Esophagus muscularis mucosa (tissue), 4 donors: ENCODE measurements at regions not wholly inside any gene's neighbourhood (a gene's known extent, or its start where the extent isn't known, plus 50 kb on each side); places are given as distances from the start of the nearest gene placed in this dataset.

ENCODE experiments used
- DNase-seq: peaks from one replicate; pipeline ENCODE4 v3.0.0-alpha.2; 2017; ENCODE audit errors: extremely low spot score
- H3K27ac ChIP-seq, 4 donors: fragments of 200-600 bp; sonication (generic); replicated peaks in 1 of 4; 1 replicate in 3 of 4; 2 replicates in 1 of 4; pipeline ENCODE4 v1.5.1; 2016 to 2019; ENCODE audit warnings: mild to moderate bottlenecking in 1 of 4
- H3K27me3 ChIP-seq, 4 donors: fragments of 200-600 bp; sonication (generic); one replicate each; pipeline versions ENCODE4 v1.5.1 to v1.6.0; 2016 to 2019
- H3K36me3 ChIP-seq, 4 donors: fragments of 200-600 bp; sonication (generic); one replicate each; pipeline ENCODE4 v1.5.1; 2016 to 2019
- H3K4me1 ChIP-seq, 4 donors: fragments of 200-600 bp; sonication (generic); one replicate each; pipeline ENCODE4 v1.5.1; 2016 to 2019
- H3K4me3 ChIP-seq, 4 donors: fragments of 200-600 bp; sonication (generic); 1 replicate in 2 of 4; 2 replicates in 2 of 4; pipeline ENCODE4 v1.5.1; 2016 to 2019; ENCODE audit warnings: mild to moderate bottlenecking in 4 of 4, moderate library complexity in 1 of 4
- H3K9me3 ChIP-seq, 4 donors: fragments of 200-600 bp; sonication (generic); 1 replicate in 3 of 4; 2 replicates in 1 of 4; pipeline ENCODE4 v1.5.1; 2016 to 2019
- CTCF ChIP-seq, 3 experiments: fragments of 200-600 bp in 2 of 3; fragments of 450-650 bp in 1 of 3; sonication (generic) in 2 of 3; IDR thresholded peaks; one replicate each; pipeline ENCODE4 v1.5.1; 2017 to 2019; ENCODE audit warnings: antibody characterized with exemption in 3 of 3, mild to moderate bottlenecking in 2 of 3, moderate library complexity in 1 of 3
- EP300 ChIP-seq: sonication (generic); formaldehyde crosslinking; IDR thresholded peaks from one replicate; pipeline ENCODE4 v1.6.1; 2017; ENCODE audit warnings: antibody characterized with exemption
- POLR2A ChIP-seq: fragments of 450-650 bp; IDR thresholded peaks from one replicate; pipeline ENCODE4 v1.6.1; 2017; ENCODE audit warnings: antibody characterized with exemption, moderate library complexity, mild to moderate bottlenecking, low read depth
- POLR2AphosphoS5 ChIP-seq, 2 donors: sonication (generic); formaldehyde crosslinking; IDR thresholded peaks; one replicate each; pipeline ENCODE4 v1.6.1; 2017; ENCODE audit warnings: antibody characterized with exemption in 2 of 2
- WGBS: methylation state at CpG from one replicate; pipeline ENCODE4 v1.1.5; 2018; 5-methylcytosine and 5-hydroxymethylcytosine counted together
- intact Hi-C: fragments of 100-400 bp; cut with DNase I; formaldehyde crosslinking; loops from one replicate; pipeline ENCODE4 v1.15.1; 2023

DNA sequence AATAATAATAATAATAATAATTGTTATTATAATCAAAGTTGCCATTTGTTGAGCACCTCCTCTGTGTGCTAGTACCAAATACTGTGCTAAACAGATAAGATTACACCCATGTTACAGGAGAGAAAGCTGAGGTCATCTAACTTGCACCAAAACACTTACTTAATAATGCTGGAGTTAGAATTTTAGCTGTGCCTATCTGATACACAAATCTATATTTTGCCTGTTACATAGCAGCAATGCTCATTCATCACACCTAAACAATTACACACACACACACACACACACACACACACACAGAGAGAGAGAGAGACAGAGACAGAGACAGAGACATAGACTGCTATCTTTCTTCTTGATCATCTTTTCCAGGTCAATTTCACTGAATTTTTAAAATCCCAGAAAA is 170.9 kb upstream of the KLF3 start:
- no peak overlapping the region for H3K27ac ChIP-seq
- no peak overlapping the region for H3K4me3 ChIP-seq
- H3K36me3 ChIP-seq = no peaks in the 10 kb centered on the region
- H3K4me1 ChIP-seq = peaks cover 17 to 21% (median 20%) of the 10 kb centered on the region in 4 donors
- intact Hi-C loops = no loop called here
- DNase-seq = no peak
- H3K9me3 ChIP-seq = no peaks in the 10 kb centered on the region
- no peaks in the 10 kb centered on the region for H3K27me3 ChIP-seq
- TF ChIP-seq CTCF (IDR thresholded peaks at IDR 0.05) = no peak
- TF ChIP-seq EP300 = no peak
- TF ChIP-seq POLR2AphosphoS5 (IDR thresholded peaks at IDR 0.05) = no peak
- no peak for TF ChIP-seq POLR2A

- no peak overlapping the region for H3K27ac ChIP-seq
- H3K36me3 ChIP-seq = no peaks in the 10 kb centered on the region
- no peak overlapping the region for H3K4me3 ChIP-seq
- H3K27me3 ChIP-seq = no peaks in the 10 kb centered on the region
- DNase-seq = no peak
- intact Hi-C loops = no loop called here
- 95% methylated on average over 3 of the region's 3 CpGs for WGBS
- no peak for TF ChIP-seq CTCF (IDR thresholded peaks at IDR 0.05)
- TF ChIP-seq EP300 = no peak
- no peak for TF ChIP-seq POLR2AphosphoS5 (IDR thresholded peaks at IDR 0.05)
- TF ChIP-seq POLR2A = no peak
- peaks cover 2 to 4% (median 3%) of the 10 kb centered on the region in 4 donors for H3K4me1 ChIP-seq
- H3K9me3 ChIP-seq = no peaks in the 10 kb centered on the region
Observed at GRCh38 chr4:38495446-38495845, 168.6 kb upstream of the KLF3 start.

- no peak for TF ChIP-seq CTCF (IDR thresholded peaks at IDR 0.05)
- TF ChIP-seq POLR2AphosphoS5 (IDR thresholded peaks at IDR 0.05) = no peak
- TF ChIP-seq POLR2A = no peak
- TF ChIP-seq EP300 = no peak
- Histone ChIP-seq H3K4me1 (no peaks in the 10 kb centered on the region), H3K27me3 (no peaks in the 10 kb centered on the region), H3K36me3 (no peaks in the 10 kb centered on the region), H3K9me3 (no peaks in the 10 kb centered on the region), H3K4me3 (no peak overlapping the region), H3K27ac (no peak overlapping the region)
- DNase-seq = no peak
- WGBS = 78% methylated on average over 3 of the region's 3 CpGs
- intact Hi-C loops = no loop called here
Observed at GRCh38 chr4:38497121-38497520, 166.9 kb upstream of the KLF3 start.

DNA sequence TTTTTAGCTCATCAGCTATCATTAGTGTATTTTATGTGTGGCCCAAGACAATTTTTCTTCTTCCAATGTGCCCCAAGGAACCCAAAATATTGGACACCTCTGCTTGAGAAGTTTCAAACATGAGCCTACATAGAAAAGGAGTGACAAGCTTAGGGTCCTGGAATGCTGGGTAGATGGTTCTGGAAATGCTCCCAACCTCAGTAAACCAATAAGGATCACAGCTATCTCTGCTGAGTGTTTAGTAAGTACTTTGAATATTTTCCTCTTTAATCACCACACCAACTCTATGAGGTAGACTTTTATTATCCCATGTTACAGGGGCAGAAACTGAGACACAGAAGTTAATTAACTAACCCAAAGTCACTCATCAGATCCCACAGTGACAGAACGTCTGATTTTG is 164.9 kb upstream of the KLF3 start:
- Histone ChIP-seq H3K36me3 (no peaks in the 10 kb centered on the region), H3K4me1 (no peaks in the 10 kb centered on the region), H3K9me3 (no peaks in the 10 kb centered on the region), H3K27ac (no peak overlapping the region), H3K4me3 (no peak overlapping the region), H3K27me3 (no peaks in the 10 kb centered on the region)
- intact Hi-C loops = no loop called here
- TF ChIP-seq EP300 (no peak), POLR2AphosphoS5 (IDR thresholded peaks at IDR 0.05) (no peak), POLR2A (no peak), CTCF (IDR thresholded peaks at IDR 0.05) (no peak)
- DNase-seq = no peak
- WGBS = 94% methylated on average over 1 of the region's 1 CpG

DNA sequence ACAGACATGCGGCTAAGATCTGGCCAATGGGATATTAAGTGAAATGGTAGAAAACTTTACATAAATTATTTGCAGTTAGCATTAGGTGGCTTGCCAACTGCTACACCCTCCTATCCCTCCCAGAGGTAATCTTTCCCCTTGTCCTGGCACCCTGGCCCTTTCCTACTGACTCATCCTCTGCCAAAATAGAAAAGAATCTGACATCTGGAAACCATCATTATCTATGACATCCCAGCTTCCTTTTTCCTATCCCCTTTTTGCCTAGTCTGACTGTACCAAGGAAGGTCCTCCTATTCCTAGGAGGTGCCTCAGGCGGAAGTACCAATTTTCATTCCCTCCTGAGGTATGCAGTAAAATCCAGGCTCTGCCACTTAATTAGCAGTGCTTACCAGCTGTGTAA is 163.6 kb upstream of the KLF3 start:
- Histone ChIP-seq H3K4me1 (no peaks in the 10 kb centered on the region), H3K9me3 (no peaks in the 10 kb centered on the region), H3K27me3 (no peaks in the 10 kb centered on the region), H3K4me3 (no peak overlapping the region), H3K36me3 (no peaks in the 10 kb centered on the region), H3K27ac (no peak overlapping the region)
- intact Hi-C loops = no loop called here
- TF ChIP-seq EP300 (no peak), POLR2A (no peak), CTCF (IDR thresholded peaks at IDR 0.05) (no peak), POLR2AphosphoS5 (IDR thresholded peaks at IDR 0.05) (no peak)
- WGBS = 87% methylated on average over 2 of the region's 2 CpGs
- DNase-seq = peak; percentile 47
